Hepatocyte (in vitro differentiated cells): ENCODE measurements at regions not wholly inside any gene's neighbourhood (a gene's known extent, or its start where the extent isn't known, plus 50 kb on each side); places are given as distances from the start of the nearest gene placed in this dataset.

Experiments
- CTCF ChIP-seq: fragments of 200-600 bp; sonication (generic); IDR thresholded peaks from 2 replicates; pipeline ENCODE4 v1.5.1; 2016; ENCODE audit warnings: antibody characterized with exemption, mild to moderate bottlenecking; ENCODE audit not compliant: poor library complexity
- EZH2 ChIP-seq: fragments of 200-600 bp; sonication (generic); IDR thresholded peaks from 2 replicates; pipeline ENCODE4 v1.6.1; 2016; ENCODE audit warnings: antibody characterized with exemption, mild to moderate bottlenecking, borderline replicate concordance
- EZH2phosphoT487 ChIP-seq: fragments of 200-600 bp; sonication (generic); IDR thresholded peaks from one replicate; pipeline ENCODE4 v1.6.1; 2018; ENCODE audit warnings: antibody characterized with exemption, mild to moderate bottlenecking, low read depth, moderate library complexity; ENCODE audit not compliant: unreplicated experiment, severe bottlenecking

GRCh38 chr6:115782612-115783011, 278.1 kb downstream of the FRK start:
- TF ChIP-seq CTCF, result no peak
- no peak for TF ChIP-seq EZH2
- no peak for TF ChIP-seq EZH2phosphoT487
